Panc1 (cell line): ENCODE measurements at regions not wholly inside any gene's neighbourhood (a gene's known extent, or its start where the extent isn't known, plus 50 kb on each side); places are given as distances from the start of the nearest gene placed in this dataset.

Experiments used
- ATAC-seq: fragments of 200-7000 bp; cut with Tn5 transposase; 2 replicates; pipeline ENCODE4 v1.9.1; 2020; ENCODE audit warnings: mild to moderate bottlenecking, moderate library complexity
- BruUV-seq: library from RNA; stranded (reverse); fragments of 400-500 nt; replicated peaks from 2 replicates; lab custom pipeline; 2021; lab: Mats Ljungman, UMichigan
- CTCF ChIA-PET: fragments of 300-600 bp; sonication (Branson Sonifier 250); formaldehyde crosslinking; loops from one replicate; lab custom pipeline; 2022; ENCODE audit warnings: antibody characterized with exemption; lab: Charles Lee
- POLR2A ChIA-PET: fragments of 300-600 bp; sonication (Branson Sonifier 250); formaldehyde crosslinking; loops from one replicate; lab custom pipeline; 2022; ENCODE audit warnings: antibody characterized with exemption; lab: Charles Lee
- DNase-seq: peaks from one replicate; pipeline ENCODE4 v3.0.0-alpha.2; 2010; ENCODE audit warnings: low read depth, low spot score
- H3K27ac ChIP-seq: 2 replicates; pipeline ENCODE4 v1.5.1; 2011; ENCODE audit warnings: mild to moderate bottlenecking, low read length, inconsistent platforms
- H3K27me3 ChIP-seq: fragments of 200-500 bp; sonication (Bioruptor generic); 2 replicates; pipeline ENCODE4 v1.6.0; 2014; ENCODE audit warnings: low read length, inconsistent platforms; ENCODE audit not compliant: control insufficient read depth, insufficient read depth
- H3K36me3 ChIP-seq: fragments of 200-500 bp; sonication (Bioruptor generic); 2 replicates; pipeline ENCODE4 v1.5.1; 2014; ENCODE audit warnings: inconsistent platforms, mild to moderate bottlenecking, low read length, moderate library complexity; ENCODE audit not compliant: control insufficient read depth, insufficient read depth
- H3K4me1 ChIP-seq: 2 replicates; pipeline ENCODE4 v1.5.1; 2011; ENCODE audit warnings: inconsistent platforms, mild to moderate bottlenecking, low read length, moderate library complexity; ENCODE audit not compliant: control insufficient read depth, insufficient read depth
- H3K4me3 ChIP-seq, 2 experiments: 2 replicates each; pipeline ENCODE4 v1.5.1; 2011 to 2012; ENCODE audit warnings: low read depth in 2 of 2, low read length in 2 of 2, mild to moderate bottlenecking in 2 of 2, inconsistent platforms in 1 of 2, moderate library complexity in 1 of 2
- H3K9me3 ChIP-seq: fragments of 200-500 bp; sonication (Bioruptor generic); 2 replicates; pipeline ENCODE4 v1.5.1; 2014; ENCODE audit warnings: low read depth, mild to moderate bottlenecking, inconsistent platforms, low read length, moderate library complexity; ENCODE audit not compliant: control insufficient read depth, insufficient read depth
- POLR2AphosphoS5 ChIP-seq: IDR thresholded peaks from 2 replicates; pipeline ENCODE4 v1.6.1; 2012; ENCODE audit warnings: mild to moderate bottlenecking, low read depth, low read length, moderate library complexity
- REST ChIP-seq, 2 experiments: IDR thresholded peaks; 2 replicates each; pipeline ENCODE4 v1.6.1; 2011 to 2012; ENCODE audit warnings: low read depth in 2 of 2, control low read depth in 1 of 2, low read length in 1 of 2, mild to moderate bottlenecking in 1 of 2, moderate library complexity in 1 of 2; ENCODE audit not compliant: insufficient read depth in 1 of 2
- SIN3A ChIP-seq: IDR thresholded peaks from 2 replicates; pipeline ENCODE4 v1.6.1; 2012; ENCODE audit warnings: low read depth, mild to moderate bottlenecking, low read length, moderate library complexity, borderline replicate concordance; ENCODE audit not compliant: insufficient read depth
- TCF7L2 ChIP-seq: IDR thresholded peaks from 2 replicates; pipeline ENCODE4 v1.6.1; 2011; ENCODE audit warnings: mild to moderate bottlenecking, low read depth, low read length, inconsistent platforms
- in situ Hi-C: cut with HindIII; loops from 2 replicates; pipeline ENCODE4 v1.10.0; 2016; ENCODE audit warnings: low sequenced_read_pairs, low pct_unique_long_range_greater_than_20kb
- intact Hi-C: fragments of 100-400 bp; cut with micrococcal nuclease; formaldehyde crosslinking; loops from one replicate; pipeline ENCODE4 v1.10.0; 2022; ENCODE audit not compliant: unreplicated experiment
- TF ChIP-seq, protein P1 (sequence below): fragments of 450-650 bp; IDR thresholded peaks from 2 replicates; pipeline ENCODE4 v1.5.1; 2017; ENCODE audit warnings: mild to moderate bottlenecking

DNA sequence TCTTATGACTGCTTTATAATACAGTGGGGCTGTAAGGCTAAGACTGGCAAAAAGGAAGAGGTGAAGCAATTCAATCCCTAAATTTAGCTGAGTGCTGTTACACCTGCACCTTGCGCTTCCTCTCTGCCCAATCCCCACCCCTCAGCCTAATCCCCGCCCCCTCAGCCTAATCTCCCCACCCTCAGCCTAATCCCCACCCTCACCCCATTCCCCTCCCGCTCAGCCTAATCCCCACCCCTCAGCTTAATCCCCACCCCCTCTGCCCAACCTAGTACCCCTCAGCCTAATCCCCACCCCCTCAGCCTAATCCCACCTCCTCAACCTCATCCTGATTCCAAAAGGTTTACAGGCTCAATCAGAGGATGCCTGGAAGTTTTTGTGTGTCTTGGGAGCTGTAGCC is 155.5 kb downstream of the PMP22 start:
- TF ChIP-seq REST (IDR thresholded peaks at IDR 0.05; ENCODE audit: insufficient read depth in 1 of 2, low read depth in 2 of 2, low read length in 1 of 2): no peak
- no peak for TF ChIP-seq POLR2AphosphoS5
- TF ChIP-seq TCF7L2: no peak
- TF ChIP-seq, protein P1, sequence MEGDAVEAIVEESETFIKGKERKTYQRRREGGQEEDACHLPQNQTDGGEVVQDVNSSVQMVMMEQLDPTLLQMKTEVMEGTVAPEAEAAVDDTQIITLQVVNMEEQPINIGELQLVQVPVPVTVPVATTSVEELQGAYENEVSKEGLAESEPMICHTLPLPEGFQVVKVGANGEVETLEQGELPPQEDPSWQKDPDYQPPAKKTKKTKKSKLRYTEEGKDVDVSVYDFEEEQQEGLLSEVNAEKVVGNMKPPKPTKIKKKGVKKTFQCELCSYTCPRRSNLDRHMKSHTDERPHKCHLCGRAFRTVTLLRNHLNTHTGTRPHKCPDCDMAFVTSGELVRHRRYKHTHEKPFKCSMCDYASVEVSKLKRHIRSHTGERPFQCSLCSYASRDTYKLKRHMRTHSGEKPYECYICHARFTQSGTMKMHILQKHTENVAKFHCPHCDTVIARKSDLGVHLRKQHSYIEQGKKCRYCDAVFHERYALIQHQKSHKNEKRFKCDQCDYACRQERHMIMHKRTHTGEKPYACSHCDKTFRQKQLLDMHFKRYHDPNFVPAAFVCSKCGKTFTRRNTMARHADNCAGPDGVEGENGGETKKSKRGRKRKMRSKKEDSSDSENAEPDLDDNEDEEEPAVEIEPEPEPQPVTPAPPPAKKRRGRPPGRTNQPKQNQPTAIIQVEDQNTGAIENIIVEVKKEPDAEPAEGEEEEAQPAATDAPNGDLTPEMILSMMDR: no peak
- TF ChIP-seq SIN3A: no peak
- no peaks in the 10 kb centered on the region for H3K4me1 ChIP-seq
- intact Hi-C loops: loop anchor here (2.0 kb wide), 1 partner anchor 35 kb away; no protein-coding TSS in a partner anchor
- no peaks in the 10 kb centered on the region for H3K9me3 ChIP-seq
- H3K27me3 ChIP-seq: no peaks in the 10 kb centered on the region
- no peak overlapping the region for H3K27ac ChIP-seq
- ATAC-seq (no peak), DNase-seq (no peak)
- POLR2A ChIA-PET: interaction anchor here (0.6 kb wide), 1 partner anchor 159 kb away, joined by 3 read pairs; no protein-coding TSS in a partner anchor
- H3K36me3 ChIP-seq: no peaks in the 10 kb centered on the region
- no peak overlapping the region for H3K4me3 ChIP-seq
- CTCF ChIA-PET: no interaction called here
- in situ Hi-C loops: no loop called here
- no TSS peak for BruUV-seq

- ChIA-PET CTCF (no interaction called here), POLR2A (interaction anchor here (0.6 kb wide), 1 partner anchor 159 kb away, joined by 3 read pairs; no protein-coding TSS in a partner anchor)
- no peaks in the 10 kb centered on the region for H3K4me1 ChIP-seq
- intact Hi-C loops (loop anchor here (2.0 kb wide), 1 partner anchor 34 kb away; no protein-coding TSS in a partner anchor), in situ Hi-C loops (no loop called here)
- H3K4me3 ChIP-seq: no peak overlapping the region
- H3K27me3 ChIP-seq: no peaks in the 10 kb centered on the region
- H3K9me3 ChIP-seq: no peaks in the 10 kb centered on the region
- TF ChIP-seq TCF7L2: no peak
- TF ChIP-seq REST (IDR thresholded peaks at IDR 0.05; ENCODE audit: insufficient read depth in 1 of 2, low read depth in 2 of 2, low read length in 1 of 2): no peak
- TF ChIP-seq POLR2AphosphoS5: no peak
- TF ChIP-seq SIN3A: no peak
- TF ChIP-seq, protein P1: no peak
- H3K27ac ChIP-seq: no peak overlapping the region
- no peaks in the 10 kb centered on the region for H3K36me3 ChIP-seq
- ATAC-seq: no peak
- BruUV-seq: no TSS peak
- DNase-seq: no peak
These were observed 156.1 kb downstream of the PMP22 start for GRCh38 chr17:15108992-15109391.
